H1 (cell line): ENCODE measurements at regions not wholly inside any gene's neighbourhood (a gene's known extent, or its start where the extent isn't known, plus 50 kb on each side); places are given as distances from the start of the nearest gene placed in this dataset.

Experiments used
- ATF2 ChIP-seq: IDR thresholded peaks from 2 replicates; pipeline ENCODE4 v1.6.1; 2012; ENCODE audit warnings: low read length, inconsistent platforms
- CBX8 ChIP-seq: fragments of 300-800, 300-1000 bp; sonication (generic); IDR thresholded peaks from 2 replicates; pipeline ENCODE4 v1.7.1; 2016; ENCODE audit warnings: low read depth, low read length, borderline replicate concordance
- CTCF ChIP-seq, 3 experiments: IDR thresholded peaks; 1 replicate in 2 of 3; 2 replicates in 1 of 3; pipeline versions ENCODE4 v1.5.1 to v1.6.1; 2011; ENCODE audit warnings: low read length in 3 of 3, mild to moderate bottlenecking in 3 of 3, inconsistent platforms in 2 of 3, low read depth in 1 of 3, moderate library complexity in 1 of 3; ENCODE audit not compliant: insufficient read depth in 1 of 3; ENCODE audit errors: control extremely low read depth in 1 of 3
- EP300 ChIP-seq, 2 experiments: IDR thresholded peaks; 1 replicate in 1 of 2; 2 replicates in 1 of 2; pipeline ENCODE4 v1.6.1; 2011 to 2012; ENCODE audit warnings: low read depth in 2 of 2, low read length in 2 of 2, mild to moderate bottlenecking in 2 of 2, borderline replicate concordance in 1 of 2, inconsistent platforms in 1 of 2, moderate library complexity in 1 of 2
- HDAC2 ChIP-seq, 2 experiments: fragments of 300-600 bp in 1 of 2; sonication (generic) in 1 of 2; IDR thresholded peaks; 2 replicates each; pipeline ENCODE4 v1.6.1; 2011 to 2012; ENCODE audit warnings: low read depth in 2 of 2, low read length in 2 of 2, mild to moderate bottlenecking in 2 of 2, moderate library complexity in 2 of 2, borderline replicate concordance in 1 of 2, inconsistent platforms in 1 of 2
- JUND ChIP-seq: IDR thresholded peaks from 2 replicates; pipeline ENCODE4 v1.6.1; 2011; ENCODE audit warnings: mild to moderate bottlenecking, improper control_type of control experiment, low read length
- MAX ChIP-seq: IDR thresholded peaks from 2 replicates; pipeline ENCODE4 v1.6.1; 2012; ENCODE audit warnings: inconsistent platforms
- POLR2A ChIP-seq, 2 experiments: IDR thresholded peaks; 1 replicate in 1 of 2; 2 replicates in 1 of 2; pipeline ENCODE4 v1.6.1; 2011; ENCODE audit warnings: low read depth in 2 of 2, low read length in 2 of 2, mild to moderate bottlenecking in 2 of 2; ENCODE audit errors: control extremely low read depth in 1 of 2
- POLR2AphosphoS5 ChIP-seq: IDR thresholded peaks from 2 replicates; pipeline ENCODE4 v1.6.1; 2011; ENCODE audit warnings: low read depth, low read length
- SIN3A ChIP-seq, 2 experiments: IDR thresholded peaks in 1 of 2; conservative IDR thresholded peaks in 1 of 2; 2 replicates each; pipeline ENCODE4 v1.6.1; 2011 to 2012; ENCODE audit warnings: low read length in 2 of 2, improper control_type of control experiment in 1 of 2, low read depth in 1 of 2, mild to moderate bottlenecking in 1 of 2
- TAF1 ChIP-seq: IDR thresholded peaks from 2 replicates; pipeline ENCODE4 v1.6.1; 2011; ENCODE audit warnings: mild to moderate bottlenecking, low read depth, low read length
- USF2 ChIP-seq: IDR thresholded peaks from 2 replicates; pipeline ENCODE4 v1.6.1; 2011; ENCODE audit warnings: low read length, improper control_type of control experiment
- YY1 ChIP-seq: IDR thresholded peaks from 2 replicates; pipeline ENCODE4 v1.6.1; 2011; ENCODE audit warnings: low read depth, mild to moderate bottlenecking, low read length

GRCh38 chr14:30227876-30228275 lies 300.2 kb upstream of the PRKD1 start:
- TF ChIP-seq CTCF (IDR thresholded peaks at IDR 0.05; ENCODE audit: control extremely low read depth in 1 of 3, insufficient read depth in 1 of 3, low read depth in 1 of 3, low read length in 3 of 3) (no peak), POLR2A (IDR thresholded peaks at IDR 0.05; ENCODE audit: control extremely low read depth in 1 of 2, low read depth in 2 of 2, low read length in 2 of 2) (no peak), TAF1 (no peak), HDAC2 (IDR thresholded peaks at IDR 0.05; ENCODE audit: borderline replicate concordance in 1 of 2, low read depth in 2 of 2, low read length in 2 of 2) (no peak), MAX (no peak), YY1 (no peak), ATF2 (no peak), EP300 (IDR thresholded peaks at IDR 0.05; ENCODE audit: borderline replicate concordance in 1 of 2, low read depth in 2 of 2, low read length in 2 of 2) (no peak), POLR2AphosphoS5 (no peak), JUND (no peak), CBX8 (no peak), SIN3A (conservative IDR thresholded peaks at IDR 0.05 in 1 of 2, IDR thresholded peaks at IDR 0.05 in 1 of 2; ENCODE audit: low read depth in 1 of 2, low read length in 2 of 2) (no peak), USF2 (no peak)
